GM19467 (cell line): ENCODE measurements at regions not wholly inside any gene's neighbourhood (a gene's known extent, or its start where the extent isn't known, plus 50 kb on each side); places are given as distances from the start of the nearest gene placed in this dataset.

ENCODE experiments used
- ATAC-seq: cut with Tn5 transposase; IDR thresholded peaks from one replicate; pipeline ENCODE4 v1.9.1; 2021; ENCODE audit warnings: mild to moderate bottlenecking, moderate library complexity; ENCODE audit not compliant: unreplicated experiment

- no peak for ATAC-seq
Observed at GRCh38 chr6:105966481-105966880, 119.7 kb upstream of the PRDM1 start.

- no peak for ATAC-seq
Observed at GRCh38 chr6:105964979-105965760, 121.0 kb upstream of the PRDM1 start.

GRCh38 chr6:105954148-105954547 is 132.0 kb upstream of the PRDM1 start:
- ATAC-seq: no peak

GRCh38 chr6:105952772-105953690 is 133.1 kb upstream of the PRDM1 start:
- no peak for ATAC-seq

GRCh38 chr6:105952326-105952725 is 133.8 kb upstream of the PRDM1 start:
- no peak for ATAC-seq

DNA sequence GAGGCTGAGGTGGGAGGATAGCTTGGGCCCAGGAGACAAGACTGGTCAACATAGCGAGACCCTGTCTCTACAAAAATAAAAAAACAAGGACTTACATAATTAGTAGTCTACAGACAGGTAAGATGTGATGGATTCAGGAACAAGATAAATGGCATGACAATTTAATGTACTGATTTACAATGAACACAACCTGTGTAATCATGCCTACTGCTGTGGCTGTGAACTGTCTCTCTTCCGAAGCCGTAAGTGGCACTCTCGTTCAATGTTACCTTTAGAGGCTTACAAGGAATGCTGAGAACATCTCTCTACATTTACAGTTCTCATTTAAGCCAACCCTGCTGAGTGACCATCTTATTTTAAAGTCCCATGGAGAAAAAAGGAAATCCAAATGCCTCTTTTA is 134.8 kb upstream of the PRDM1 start:
- ATAC-seq: no peak

- no peak for ATAC-seq
Observed at GRCh38 chr6:105949869-105950268, 136.3 kb upstream of the PRDM1 start.

GRCh38 chr6:105943514-105943913 is 142.6 kb upstream of the PRDM1 start:
- no peak for ATAC-seq

- ATAC-seq: no peak
Observed at GRCh38 chr6:105941621-105942412, 144.3 kb upstream of the PRDM1 start.

DNA sequence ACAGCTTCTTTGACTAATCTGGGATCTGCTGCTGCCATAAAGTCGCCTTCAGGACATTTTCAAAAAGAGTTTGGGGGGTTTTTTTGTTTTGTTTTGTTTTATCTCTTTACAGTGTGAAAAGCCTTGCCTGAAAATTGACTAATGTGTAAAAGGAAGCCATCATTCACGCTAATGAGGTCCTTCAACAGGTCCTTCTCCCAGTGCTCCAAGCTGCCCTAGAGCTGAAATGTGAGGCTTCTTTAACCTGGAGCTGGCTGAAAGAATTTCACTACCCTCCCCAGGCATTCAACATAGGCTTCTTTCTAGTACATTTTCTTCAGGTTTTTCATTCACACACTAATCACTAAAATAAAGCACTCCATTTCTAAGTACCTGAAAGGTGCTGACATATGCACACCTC is 145.1 kb upstream of the PRDM1 start:
- no peak for ATAC-seq

GRCh38 chr6:105936972-105937371 is 149.2 kb upstream of the PRDM1 start:
- ATAC-seq: no peak

DNA sequence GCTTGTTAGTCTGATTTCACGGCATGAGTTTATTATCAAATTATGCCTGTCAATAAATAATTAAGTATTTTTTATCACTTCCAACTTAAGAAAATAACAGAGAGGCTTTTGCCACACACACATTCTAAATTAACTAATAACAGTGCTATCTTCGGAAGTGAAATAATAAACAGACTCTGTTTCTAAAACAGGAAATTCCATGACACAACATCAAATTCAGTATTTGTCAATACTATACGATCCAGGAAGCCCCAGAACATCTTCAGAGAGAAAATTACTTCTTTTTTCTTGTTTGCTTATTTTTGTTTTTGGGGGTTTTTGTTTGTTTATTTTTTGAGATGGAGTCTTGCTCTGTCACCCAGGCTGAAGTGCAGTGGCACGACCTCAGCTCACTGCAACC is 150.7 kb upstream of the PRDM1 start:
- ATAC-seq: no peak

DNA sequence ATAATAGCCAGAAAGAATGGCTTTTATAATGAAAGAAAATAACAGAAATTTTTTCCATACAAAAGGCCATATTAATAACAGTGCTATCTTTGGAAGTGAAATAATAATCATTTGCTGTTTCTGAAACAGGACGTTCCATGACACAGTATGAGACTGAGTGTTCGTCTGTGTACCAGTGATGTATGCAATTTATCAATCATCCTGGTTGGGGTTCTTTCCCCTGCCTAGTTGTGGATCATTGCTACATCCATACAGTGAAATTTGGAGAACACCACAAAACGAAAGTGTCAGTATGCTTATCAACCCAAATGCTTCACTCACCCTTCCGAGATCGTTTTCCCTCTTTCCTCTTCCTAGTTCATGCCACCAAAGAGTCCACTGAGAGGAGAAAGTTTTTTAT is 151.4 kb upstream of the PRDM1 start:
- ATAC-seq: no peak

- no peak for ATAC-seq
Observed at GRCh38 chr6:105932440-105932839, 153.7 kb upstream of the PRDM1 start.

GRCh38 chr6:105929626-105930025 is 156.5 kb upstream of the PRDM1 start:
- no peak for ATAC-seq

- no peak for ATAC-seq
Observed at GRCh38 chr6:105926318-105926717, 159.8 kb upstream of the PRDM1 start.

DNA sequence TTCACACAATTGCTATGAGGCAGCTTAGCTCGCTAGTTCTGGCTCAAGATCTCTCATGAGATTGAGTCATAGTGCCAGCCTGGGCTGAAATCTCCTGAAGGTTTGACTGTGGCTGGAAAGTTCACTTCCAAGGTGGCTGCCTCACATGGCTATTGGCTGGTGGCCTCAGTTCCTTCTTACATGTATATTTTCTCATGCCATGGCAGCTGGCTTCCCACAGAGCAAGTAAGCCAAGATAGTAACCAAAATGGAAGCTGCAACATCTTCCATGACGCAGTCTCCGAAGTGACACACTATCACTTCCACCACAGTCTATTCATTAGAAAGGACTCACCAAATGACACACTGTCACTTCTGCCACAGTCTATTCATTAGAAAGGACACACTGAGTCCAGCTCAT is 160.4 kb upstream of the PRDM1 start:
- no peak for ATAC-seq

GRCh38 chr6:105921781-105922180 is 164.4 kb upstream of the PRDM1 start:
- no peak for ATAC-seq

DNA sequence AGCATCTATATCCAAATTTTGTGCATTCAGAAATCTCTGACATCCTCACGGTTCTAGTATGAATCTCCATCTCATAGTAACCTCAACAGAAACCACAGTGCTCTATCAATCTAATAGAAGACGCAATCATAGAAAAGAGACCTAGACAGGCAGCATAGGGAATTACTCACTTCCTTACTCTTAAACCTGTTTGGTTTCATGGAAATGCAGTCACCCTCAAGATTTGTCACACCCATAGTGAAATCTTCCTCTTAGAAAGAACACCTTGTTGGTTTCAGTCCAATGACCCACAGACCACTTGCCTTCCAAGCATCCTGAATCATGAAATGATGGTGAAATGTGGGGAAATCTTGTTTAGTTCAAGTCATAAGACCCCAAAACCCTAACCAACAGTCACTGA is 166.1 kb upstream of the PRDM1 start:
- ATAC-seq: no peak

DNA sequence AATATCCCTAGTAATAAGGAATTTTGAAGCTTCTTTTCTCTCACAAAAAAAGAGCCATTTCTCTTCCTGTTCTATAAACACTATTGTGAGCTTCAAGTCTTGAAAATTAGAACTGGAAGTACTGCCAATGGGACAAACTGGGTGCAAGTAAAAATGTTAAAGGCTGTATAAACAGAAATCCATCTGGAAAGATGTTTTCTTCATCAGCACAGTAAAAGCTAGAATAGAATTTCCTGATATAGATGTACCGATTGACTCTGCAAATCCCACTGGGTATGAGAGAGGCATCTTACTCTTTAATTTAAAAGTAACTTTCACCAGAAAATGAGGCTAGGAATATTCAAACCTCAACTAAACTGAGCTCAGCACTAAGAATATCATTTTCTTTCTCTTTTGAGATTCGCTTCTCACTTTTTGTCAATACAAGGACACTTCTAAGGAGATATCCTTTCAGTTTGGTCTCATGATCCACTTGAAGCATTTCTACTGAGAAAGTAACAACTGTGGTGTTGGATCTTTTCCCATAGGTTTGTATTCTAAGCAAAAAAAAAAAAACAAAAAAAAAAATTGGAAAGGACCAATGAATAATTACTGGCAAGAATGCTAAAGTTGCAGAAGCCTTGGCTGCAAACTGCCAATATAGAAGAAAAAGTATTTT is 169.0 kb upstream of the PRDM1 start:
- ATAC-seq: no peak

DNA sequence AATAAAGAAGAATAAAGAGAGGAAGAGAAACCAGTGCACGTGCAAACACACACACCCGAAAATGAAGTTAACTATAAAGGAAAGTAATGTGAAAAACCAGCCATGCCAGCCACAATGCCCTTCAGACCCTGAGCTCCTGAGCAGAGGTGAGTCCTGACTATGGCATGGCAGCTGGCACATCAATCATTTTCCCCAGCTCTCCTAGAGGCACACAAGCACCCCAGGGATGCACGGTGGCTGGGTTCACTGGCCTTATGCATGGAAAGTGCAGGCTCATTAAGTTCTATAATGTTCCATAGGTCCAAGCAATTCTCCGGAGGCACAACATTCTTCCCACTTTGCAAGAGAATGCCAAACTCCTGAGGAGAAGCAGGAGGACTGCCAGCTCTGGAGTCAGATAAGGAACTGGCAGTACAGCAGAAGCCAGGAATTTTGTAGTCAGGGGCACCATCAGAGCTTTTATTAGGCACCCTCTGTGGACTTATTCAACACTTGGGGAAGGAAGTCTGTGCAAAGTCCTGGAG is 175.0 kb upstream of the PRDM1 start:
- no peak for ATAC-seq
